ENCODE measurements at regions not wholly inside any gene's neighbourhood (a gene's known extent, or its start where the extent isn't known, plus 50 kb on each side); places are given as distances from the start of the nearest gene placed in this dataset.

DNA sequence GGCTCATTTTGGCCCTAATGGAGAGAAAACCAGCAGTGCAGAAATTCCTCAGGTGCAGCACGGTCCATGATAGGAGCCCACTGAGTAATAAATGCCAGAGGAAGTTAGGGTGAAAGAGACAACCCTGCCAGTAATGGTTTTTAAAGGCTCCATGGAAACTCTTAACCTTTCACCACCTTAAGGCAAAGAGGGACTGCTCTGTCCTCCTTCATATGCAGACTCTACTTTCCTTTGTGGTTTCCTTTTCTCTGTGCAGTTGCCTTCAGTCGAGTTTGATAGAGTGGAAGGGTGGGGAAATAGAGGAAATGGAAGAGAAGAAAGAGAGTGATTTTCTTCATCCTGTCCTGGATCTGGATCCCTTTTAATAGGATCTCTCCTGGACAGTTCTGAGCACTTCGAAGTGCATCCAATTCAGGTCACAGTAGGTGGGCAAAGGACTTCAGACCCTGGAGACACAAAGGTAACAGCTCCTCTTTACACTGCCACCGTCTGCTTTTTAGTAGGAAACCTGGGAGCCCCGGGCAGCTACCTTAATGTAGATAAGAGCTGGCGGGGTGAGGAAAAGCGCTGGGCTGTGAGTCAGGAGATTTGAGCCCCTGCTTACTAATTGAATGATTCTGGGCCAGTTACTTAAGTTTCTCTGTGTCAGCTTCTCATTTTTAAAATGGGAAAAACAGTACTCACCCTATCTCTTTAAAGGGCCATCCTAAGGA is 294.8 kb downstream of the KCNRG start:
- 40% methylated on average over 2 of the region's 7 CpGs for WGBS (ENCODE audit: insufficient coverage)
- no peak for ATAC-seq (ENCODE audit: low read depth)
- intact Hi-C loops (cut with micrococcal nuclease): no loop called here
- H3K27me3 ChIP-seq (replicated peaks in 1 of 4; ENCODE audit: control extremely low read depth in 1 of 4, control insufficient read depth in 3 of 4, insufficient read depth in 4 of 4, low read length in 3 of 4): no peaks in the 10 kb centered on the region
- H3K4me3 ChIP-seq (ENCODE audit: control extremely low read depth in 1 of 5, extremely low read depth in 1 of 5, insufficient read depth in 1 of 5, low read depth in 2 of 5, low read length in 4 of 5): no peak overlapping the region
- H3K9ac ChIP-seq (ENCODE audit: low read length): no peak overlapping the region
- Mint-ChIP-seq H3K27ac (no peak overlapping the region), H3K27me3 (peaks cover 9% of the 10 kb centered on the region), H3K4me1 (peaks cover 6% of the 10 kb centered on the region), H3K4me3 (no peak overlapping the region), H3K9me3 (ENCODE audit: insufficient read depth) (peaks cover 3% of the 10 kb centered on the region)
- H2AFZ ChIP-seq (ENCODE audit: insufficient read depth, low read depth, low read length, poor library complexity, severe bottlenecking): no peak overlapping the region
- H3K79me2 ChIP-seq (ENCODE audit: control insufficient read depth, insufficient read depth, low read length): no peaks in the 10 kb centered on the region
- no peak overlapping the region for H3K4me2 ChIP-seq (replicated peaks; ENCODE audit: low read depth, low read length, poor library complexity, severe bottlenecking)
- ChIA-PET POLR2A (no interaction called here), CTCF (no interaction called here)
- TF ChIP-seq, protein P1, sequence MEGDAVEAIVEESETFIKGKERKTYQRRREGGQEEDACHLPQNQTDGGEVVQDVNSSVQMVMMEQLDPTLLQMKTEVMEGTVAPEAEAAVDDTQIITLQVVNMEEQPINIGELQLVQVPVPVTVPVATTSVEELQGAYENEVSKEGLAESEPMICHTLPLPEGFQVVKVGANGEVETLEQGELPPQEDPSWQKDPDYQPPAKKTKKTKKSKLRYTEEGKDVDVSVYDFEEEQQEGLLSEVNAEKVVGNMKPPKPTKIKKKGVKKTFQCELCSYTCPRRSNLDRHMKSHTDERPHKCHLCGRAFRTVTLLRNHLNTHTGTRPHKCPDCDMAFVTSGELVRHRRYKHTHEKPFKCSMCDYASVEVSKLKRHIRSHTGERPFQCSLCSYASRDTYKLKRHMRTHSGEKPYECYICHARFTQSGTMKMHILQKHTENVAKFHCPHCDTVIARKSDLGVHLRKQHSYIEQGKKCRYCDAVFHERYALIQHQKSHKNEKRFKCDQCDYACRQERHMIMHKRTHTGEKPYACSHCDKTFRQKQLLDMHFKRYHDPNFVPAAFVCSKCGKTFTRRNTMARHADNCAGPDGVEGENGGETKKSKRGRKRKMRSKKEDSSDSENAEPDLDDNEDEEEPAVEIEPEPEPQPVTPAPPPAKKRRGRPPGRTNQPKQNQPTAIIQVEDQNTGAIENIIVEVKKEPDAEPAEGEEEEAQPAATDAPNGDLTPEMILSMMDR (IDR thresholded peaks at IDR 0.05): no peak
- TF ChIP-seq EZH2 (IDR thresholded peaks at IDR 0.05; ENCODE audit: borderline replicate concordance, insufficient read depth, low read depth, low read length, poor library complexity, severe bottlenecking): no peak
- no peaks in the 10 kb centered on the region for H4K20me1 ChIP-seq (ENCODE audit: control insufficient read depth, insufficient read depth, low read length, poor library complexity, severe bottlenecking)
- no peaks in the 10 kb centered on the region for H3K9me3 ChIP-seq (ENCODE audit: control extremely low read depth in 1 of 3, control insufficient read depth in 2 of 3, insufficient read depth in 1 of 3, low read length in 2 of 3)
- H3K4me1 ChIP-seq (ENCODE audit: control insufficient read depth in 2 of 2, insufficient read depth in 2 of 2, low read length in 2 of 2): peaks cover 0 to 7% of the 10 kb centered on the region in 2 donors
- H3K36me3 ChIP-seq (replicated peaks in 1 of 2; ENCODE audit: control extremely low read depth in 1 of 2, control insufficient read depth in 1 of 2, extremely low read depth in 1 of 2, insufficient read depth in 2 of 2, low read length in 1 of 2): no peaks in the 10 kb centered on the region
- DNase-seq: no peak
- H3K27ac ChIP-seq (ENCODE audit: low read length in 2 of 2): no peak overlapping the region

DNA sequence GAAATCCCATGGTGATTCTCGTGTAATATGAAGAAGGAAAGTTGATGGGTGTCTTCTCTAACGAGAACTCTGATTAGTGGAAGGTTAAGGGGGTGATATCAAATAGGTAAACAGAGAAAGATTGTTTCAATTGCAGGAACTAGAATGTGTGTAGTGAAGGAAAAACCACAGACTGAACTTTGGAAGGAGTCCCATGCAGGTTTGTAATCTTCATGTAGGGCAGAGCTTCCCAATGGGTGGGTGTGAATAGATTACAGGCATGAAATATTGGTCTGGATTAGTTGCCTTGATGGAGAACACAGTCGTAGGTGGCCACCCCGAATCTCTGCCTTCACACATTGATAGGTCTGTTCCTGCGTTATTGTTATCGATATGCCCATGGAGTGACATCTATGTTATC is 295.5 kb downstream of the KCNRG start:
- no peak overlapping the region for H3K9ac ChIP-seq (ENCODE audit: low read length)
- H2AFZ ChIP-seq (ENCODE audit: insufficient read depth, low read depth, low read length, poor library complexity, severe bottlenecking): no peak overlapping the region
- POLR2A ChIA-PET: no interaction called here
- H3K9me3 Mint-ChIP-seq (ENCODE audit: insufficient read depth): peaks cover 2% of the 10 kb centered on the region
- H4K20me1 ChIP-seq (ENCODE audit: control insufficient read depth, insufficient read depth, low read length, poor library complexity, severe bottlenecking): no peaks in the 10 kb centered on the region
- no peak overlapping the region for H3K27ac ChIP-seq (ENCODE audit: low read length in 2 of 2)
- TF ChIP-seq, protein P1 (IDR thresholded peaks at IDR 0.05): no peak
- TF ChIP-seq EZH2 (IDR thresholded peaks at IDR 0.05; ENCODE audit: borderline replicate concordance, insufficient read depth, low read depth, low read length, poor library complexity, severe bottlenecking): no peak
- DNase-seq (no peak), ATAC-seq (ENCODE audit: low read depth) (no peak)
- CTCF ChIA-PET: interaction anchor here (1.5 kb wide), 1 partner anchor 601 kb away, joined by 4 read pairs; no protein-coding TSS in a partner anchor
- H3K4me1 ChIP-seq (ENCODE audit: control insufficient read depth in 2 of 2, insufficient read depth in 2 of 2, low read length in 2 of 2): peaks cover 0 to 7% of the 10 kb centered on the region in 2 donors
- no peak overlapping the region for H3K4me2 ChIP-seq (replicated peaks; ENCODE audit: low read depth, low read length, poor library complexity, severe bottlenecking)
- H3K27me3 ChIP-seq (replicated peaks in 1 of 4; ENCODE audit: control extremely low read depth in 1 of 4, control insufficient read depth in 3 of 4, insufficient read depth in 4 of 4, low read length in 3 of 4): no peaks in the 10 kb centered on the region
- no peaks in the 10 kb centered on the region for H3K9me3 ChIP-seq (ENCODE audit: control extremely low read depth in 1 of 3, control insufficient read depth in 2 of 3, insufficient read depth in 1 of 3, low read length in 2 of 3)
- WGBS (ENCODE audit: insufficient coverage): 93% methylated on average over 6 of the region's 6 CpGs
- H3K4me3 Mint-ChIP-seq: no peak overlapping the region
- no peaks in the 10 kb centered on the region for H3K79me2 ChIP-seq (ENCODE audit: control insufficient read depth, insufficient read depth, low read length)
- peaks cover 6% of the 10 kb centered on the region for H3K4me1 Mint-ChIP-seq
- no peak overlapping the region for H3K27ac Mint-ChIP-seq
- peaks cover 9% of the 10 kb centered on the region for H3K27me3 Mint-ChIP-seq
- no peaks in the 10 kb centered on the region for H3K36me3 ChIP-seq (replicated peaks in 1 of 2; ENCODE audit: control extremely low read depth in 1 of 2, control insufficient read depth in 1 of 2, extremely low read depth in 1 of 2, insufficient read depth in 2 of 2, low read length in 1 of 2)
- intact Hi-C loops (cut with micrococcal nuclease): no loop called here
- no peak overlapping the region for H3K4me3 ChIP-seq (ENCODE audit: control extremely low read depth in 1 of 5, extremely low read depth in 1 of 5, insufficient read depth in 1 of 5, low read depth in 2 of 5, low read length in 4 of 5)
